ENCODE measurements at regions not wholly inside any gene's neighbourhood (a gene's known extent, or its start where the extent isn't known, plus 50 kb on each side); places are given as distances from the start of the nearest gene placed in this dataset.
A peak's percentile ranks its signal among the peaks of the same experiment; 100 is the strongest.
"Not testable (repeated sequence)": the region's sequence is repeated elsewhere in the genome, so short reads cannot be mapped to it uniquely, and the experiment has no call there.

DNA sequence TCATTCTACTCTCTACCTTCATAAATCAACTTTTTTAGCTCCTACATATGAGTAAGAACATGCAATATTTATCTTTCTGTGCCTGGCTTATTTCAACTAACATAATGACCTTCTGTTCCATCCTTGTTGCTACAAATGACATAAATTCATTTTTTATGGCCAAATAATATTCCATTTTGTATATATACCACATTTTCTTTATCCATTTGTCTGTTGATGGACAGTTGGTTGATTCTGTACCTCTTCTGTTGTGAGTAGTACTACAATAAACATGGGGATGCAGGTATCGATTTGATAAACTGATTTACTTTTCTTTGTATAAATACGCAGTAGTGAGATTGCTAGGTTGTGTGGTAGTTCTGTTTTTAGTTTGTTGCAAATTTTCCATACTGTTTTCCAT, 279.5 kb upstream of the NFIA start:
- no peak for DNase-seq

DNA sequence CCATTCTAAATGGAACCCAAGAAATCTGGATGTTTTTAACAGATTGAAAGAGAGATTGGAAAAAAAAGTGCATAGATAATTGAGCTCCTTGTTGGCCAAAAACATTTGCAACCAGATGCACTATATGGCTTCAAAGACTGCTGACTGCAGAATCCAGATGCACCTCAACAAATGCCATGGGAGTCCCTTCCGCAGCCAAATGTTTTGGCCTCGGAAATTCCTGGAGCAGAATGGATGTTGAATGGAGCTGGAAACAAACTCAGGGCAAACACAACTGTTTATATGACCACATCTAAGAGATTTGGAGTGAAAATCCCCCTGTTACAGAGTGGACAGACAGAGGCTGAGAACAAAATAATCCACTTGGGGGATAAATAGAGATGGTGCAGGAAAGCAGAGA, 285.0 kb upstream of the NFIA start:
- DNase-seq = no peak

DNA sequence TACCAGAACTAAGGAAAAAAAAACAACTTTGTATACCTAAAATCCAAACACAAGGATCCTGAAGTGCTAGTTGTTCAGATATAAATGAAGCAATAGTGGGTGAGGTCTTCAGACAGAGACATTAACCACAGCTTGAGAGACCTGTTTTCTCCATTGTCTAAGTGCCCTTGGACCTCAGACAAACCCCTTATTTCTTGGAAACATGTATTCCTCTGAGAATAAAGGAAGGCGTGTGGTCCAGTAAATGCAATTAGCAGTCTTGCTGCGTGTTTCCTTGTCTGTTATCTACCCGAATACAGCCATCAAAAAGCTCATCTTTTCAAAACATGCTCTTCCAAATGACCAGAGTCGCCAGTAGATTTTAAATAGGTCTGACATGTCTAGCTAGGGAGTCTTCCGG, 291.1 kb upstream of the NFIA start:
- no peak for DNase-seq

DNA sequence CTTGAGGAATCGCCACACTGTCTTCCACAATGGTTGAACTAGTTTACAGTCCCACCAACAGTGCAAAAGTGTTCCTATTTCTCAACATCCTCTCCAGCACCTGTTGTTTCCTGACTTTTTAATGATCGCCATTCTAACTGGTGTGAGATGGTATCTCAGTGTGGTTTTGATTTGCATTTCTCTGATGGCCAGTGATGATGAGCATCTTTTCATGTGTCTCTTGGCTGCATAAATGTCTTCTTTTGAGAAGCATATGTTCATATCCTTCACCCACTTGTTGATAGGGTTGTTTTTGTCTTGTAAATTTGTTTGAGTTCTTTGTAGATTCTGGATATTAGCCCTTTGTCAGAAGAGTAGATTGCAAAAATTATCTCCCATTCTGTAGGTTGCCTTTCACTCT, 309.3 kb upstream of the NFIA start:
- DNase-seq = not testable (repeated sequence)

DNA sequence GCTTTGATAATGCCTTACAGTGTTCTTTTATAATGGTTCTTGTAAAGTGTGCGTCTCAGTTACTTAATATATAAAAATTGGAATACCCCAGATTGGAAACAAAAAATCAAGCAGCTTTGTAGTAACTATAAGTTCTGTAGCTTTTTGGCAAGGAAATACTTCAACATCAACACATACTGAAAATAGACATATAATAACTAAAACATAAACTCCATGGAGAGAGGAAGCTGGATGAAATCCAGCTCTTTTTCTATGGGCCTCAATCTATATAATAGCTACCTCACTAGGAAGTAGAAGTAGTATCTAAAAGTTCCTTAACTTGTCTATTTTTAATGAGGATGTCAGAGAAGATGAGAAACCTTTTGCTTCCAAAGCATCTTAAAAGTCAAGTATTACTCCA, 313.3 kb upstream of the NFIA start:
- no peak for DNase-seq

DNA sequence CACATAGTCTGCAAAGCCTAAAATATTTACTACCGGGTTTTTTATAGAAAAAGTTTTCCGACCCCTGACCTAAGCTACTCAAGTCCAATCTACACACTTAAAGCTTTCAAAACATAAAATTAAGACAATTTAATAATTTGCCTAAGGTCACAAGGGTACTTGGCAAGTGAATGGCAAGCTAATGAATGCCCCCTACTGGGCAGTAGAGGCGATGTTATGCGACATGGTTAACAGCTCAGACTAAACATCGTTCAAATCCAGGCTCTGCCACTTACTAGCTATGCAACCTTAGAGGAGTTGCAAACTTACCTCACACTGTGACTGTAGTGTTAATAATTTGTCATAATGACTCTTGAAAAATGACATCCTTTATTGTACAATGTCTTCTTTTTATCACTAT, 317.2 kb upstream of the NFIA start:
- peak; percentile 26 for DNase-seq

DNA sequence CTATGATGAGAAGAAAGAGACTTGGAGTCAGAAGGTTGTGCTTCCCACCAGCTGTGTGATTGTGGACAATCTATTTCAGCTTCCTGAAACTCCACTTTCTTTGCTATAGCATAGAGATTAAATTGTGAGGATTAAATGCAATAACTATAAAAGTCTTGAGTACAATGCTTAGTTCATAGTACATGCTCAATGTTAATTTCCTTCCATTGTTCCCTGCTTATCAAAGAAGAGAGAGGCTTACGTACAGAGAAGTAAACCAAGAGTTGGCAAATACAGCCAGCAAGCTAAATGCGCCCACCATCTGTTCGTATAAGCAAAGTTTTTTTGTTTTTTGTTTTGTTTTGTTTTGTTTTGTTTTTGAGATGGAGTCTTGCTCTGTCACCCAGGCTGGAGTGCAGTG, 317.9 kb upstream of the NFIA start:
- DNase-seq = no peak

DNA sequence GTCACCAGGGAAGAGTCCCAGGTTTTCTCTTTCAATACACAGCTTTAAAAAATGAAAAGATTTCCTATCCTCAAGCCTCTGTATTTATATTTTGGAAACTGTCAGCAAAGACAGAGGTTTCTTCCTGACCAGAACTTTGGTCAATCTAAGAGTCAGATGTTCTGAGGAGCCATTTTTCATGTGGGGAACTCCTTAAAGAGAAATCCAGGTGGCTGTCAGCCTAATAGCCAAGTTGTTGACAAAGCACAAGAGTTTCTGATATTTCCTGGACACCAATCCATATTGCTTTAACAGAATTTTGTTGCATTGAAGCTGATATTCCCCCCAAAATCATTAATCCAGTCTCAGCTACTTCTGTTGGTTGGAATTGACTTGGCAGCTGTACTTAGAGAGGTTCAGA, 318.6 kb upstream of the NFIA start:
- DNase-seq = no peak

DNA sequence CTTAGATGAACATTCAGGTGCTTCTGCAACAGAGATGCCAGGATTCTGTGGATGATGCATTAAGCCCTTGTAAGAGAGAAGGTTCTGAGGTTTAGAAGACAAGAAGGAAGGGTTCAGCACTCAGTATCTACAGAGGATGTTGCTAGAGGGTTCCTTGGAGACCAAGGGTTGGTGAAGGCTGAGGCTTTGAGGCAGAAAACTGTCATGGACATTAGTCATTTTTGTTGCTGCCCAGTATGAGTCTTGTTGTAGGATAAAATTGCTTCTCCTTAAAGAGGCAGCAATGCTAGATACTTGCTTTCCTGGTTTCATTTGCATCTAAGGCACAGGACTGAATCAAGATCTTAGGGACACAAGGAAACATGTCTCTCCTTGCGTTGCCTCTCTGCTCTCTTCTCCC, 319.4 kb upstream of the NFIA start:
- DNase-seq = peak; percentile 3

DNA sequence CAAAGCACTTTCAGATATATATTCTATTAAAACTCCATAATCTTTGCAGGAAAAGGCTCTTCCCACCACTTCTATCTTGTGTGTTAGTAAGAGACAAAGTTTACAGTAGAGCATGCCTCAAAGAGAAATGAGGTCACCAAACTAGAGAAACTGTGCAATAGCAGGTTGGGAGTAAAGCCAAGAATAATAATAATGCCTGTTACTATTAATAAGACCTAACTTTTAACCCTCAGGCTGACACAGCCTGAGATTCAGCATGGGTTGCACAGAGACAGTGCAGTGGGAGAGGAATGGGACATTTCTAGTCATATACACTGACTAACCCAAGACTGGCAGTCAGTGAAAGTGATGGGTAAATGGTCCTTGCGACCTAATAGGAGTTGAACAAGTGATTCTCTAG, 320.2 kb upstream of the NFIA start:
- peak; percentile 67 for DNase-seq

DNA sequence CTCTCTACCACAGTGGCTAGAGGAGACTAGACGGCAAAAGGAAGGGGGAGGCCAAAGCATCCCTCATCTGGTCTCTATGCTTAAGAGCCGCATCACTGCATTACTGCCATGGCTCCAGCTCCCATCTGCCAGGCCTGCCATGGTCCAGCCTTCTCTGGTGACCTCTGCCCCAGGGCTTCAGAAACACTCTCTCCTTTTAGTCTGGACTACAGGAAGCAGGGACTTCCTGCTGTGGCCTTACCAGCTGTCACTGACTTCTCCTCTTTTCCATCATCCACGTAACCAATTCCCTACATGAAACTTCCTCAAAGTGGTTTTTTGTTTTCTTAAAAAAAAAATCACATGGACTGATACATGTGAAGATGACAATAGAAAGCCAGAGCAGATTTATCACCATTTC, 323.1 kb upstream of the NFIA start:
- no peak for DNase-seq

DNA sequence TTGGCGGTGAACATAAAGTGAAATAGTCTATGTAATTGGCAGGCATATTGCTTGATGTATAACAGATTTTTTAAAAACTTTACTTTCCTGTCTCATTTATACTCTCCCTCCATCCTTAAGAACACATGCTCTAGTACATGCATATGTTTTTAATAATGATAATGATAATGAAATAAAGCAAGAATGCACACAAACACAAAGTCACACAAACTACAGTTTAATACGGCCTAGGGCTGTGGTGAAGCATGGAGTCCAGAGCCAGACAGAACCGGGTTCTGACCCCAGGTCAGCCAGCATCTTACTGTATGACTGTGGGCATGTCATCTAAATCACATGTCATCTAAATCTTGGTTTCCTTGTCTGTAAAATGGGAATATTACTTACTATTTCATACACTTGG, 324.9 kb upstream of the NFIA start:
- no peak for DNase-seq

DNA sequence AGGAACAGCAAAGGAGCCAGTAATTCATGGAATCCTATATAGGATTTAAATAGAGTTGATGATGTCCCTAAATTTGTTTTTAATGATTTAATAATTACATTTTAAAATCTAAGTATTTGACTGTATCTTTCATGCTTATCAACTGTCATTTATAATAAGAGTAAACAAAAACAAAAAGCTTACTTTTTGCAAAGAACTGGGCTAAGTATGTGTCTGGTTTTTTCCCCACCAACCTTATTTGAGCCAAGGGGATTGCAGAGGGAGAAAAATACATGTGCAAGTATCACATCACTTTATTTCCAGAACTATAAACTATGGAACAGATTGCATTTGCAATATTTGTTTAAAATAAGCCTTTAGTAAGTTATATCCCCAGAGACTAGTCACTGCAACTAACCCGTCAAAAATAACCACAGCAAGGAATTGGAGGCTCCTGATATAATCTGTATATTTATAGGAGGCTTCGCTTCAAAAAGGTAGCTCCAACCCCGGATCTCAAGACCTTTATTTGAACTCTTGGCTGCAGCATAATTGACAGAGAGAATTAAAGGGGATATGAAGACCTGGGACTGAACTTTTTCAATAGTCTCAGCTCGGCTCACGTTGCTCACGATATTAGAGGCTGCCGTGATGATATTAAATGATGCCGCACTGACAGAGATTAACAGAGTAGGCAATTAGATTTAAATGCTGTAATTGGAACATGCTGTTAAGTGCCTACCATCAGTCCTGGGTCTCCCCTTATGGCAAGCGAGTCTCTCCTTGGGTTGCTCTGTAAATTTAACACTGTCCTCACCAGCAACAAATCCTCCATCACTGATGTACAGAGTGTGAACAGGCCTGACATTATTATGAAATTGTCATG, 329.1 kb upstream of the NFIA start:
- DNase-seq = no peak

DNA sequence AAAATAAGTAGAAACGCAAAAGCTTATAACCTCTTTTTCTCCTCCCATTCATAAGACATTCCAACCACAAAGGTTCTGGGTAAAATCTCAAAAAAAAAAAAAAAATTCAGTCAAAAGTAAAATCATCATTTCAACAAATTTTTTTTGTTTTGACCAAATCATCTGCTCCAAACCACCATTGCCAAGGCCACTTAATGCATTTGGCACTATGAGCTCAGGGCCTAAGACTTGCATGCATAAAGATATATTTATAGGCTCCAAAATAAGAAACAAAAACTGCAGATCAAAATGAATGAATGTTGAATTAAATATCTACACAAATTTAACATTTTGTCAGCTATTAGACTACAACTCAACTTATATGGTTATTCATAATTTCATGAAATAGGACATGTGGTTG, 331.1 kb upstream of the NFIA start:
- DNase-seq = no peak

DNA sequence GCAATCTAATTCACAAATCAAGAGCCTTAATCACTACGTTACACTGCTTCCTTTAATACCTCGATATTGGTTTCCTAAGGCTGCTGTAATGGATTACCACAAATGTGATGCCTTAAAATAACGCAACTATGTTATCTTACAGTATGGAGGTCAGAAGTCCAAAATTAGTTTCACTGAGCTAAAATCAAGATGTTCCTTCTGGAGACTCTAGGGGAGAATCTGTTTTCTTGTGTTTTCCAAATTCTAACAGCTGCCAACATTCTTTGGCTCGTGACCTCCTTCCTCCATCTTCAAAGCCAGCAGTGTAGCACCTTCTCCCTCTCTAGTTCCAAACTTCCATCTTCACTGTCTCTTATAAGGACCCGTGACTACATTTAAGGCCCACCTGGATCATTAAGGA, 335.0 kb upstream of the NFIA start:
- no peak for DNase-seq

DNA sequence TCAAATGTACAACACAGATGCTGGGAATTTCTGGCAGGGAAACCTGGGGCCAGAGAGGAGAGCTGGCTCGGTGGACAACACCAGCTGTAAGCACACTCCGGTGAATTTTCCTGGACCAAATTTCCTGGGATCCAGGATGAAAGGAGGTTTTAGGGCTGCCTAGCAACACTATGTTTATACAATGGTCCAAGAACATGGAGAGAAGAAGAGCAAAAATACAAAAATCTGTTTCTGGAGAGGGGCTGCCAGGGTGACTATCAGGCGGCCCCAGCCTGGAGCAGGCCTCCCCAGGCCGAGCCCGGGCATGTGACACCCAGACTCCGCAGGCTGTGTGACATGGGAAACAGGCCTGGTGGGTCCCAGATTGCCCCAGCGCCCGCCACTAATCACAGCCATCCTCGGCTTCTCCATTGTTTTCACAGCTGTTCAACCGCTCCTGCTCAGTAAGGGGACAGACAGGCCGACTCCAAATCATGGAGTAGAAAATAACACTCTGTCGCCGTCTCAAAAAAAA, 336.0 kb upstream of the NFIA start:
- DNase-seq = no peak

DNA sequence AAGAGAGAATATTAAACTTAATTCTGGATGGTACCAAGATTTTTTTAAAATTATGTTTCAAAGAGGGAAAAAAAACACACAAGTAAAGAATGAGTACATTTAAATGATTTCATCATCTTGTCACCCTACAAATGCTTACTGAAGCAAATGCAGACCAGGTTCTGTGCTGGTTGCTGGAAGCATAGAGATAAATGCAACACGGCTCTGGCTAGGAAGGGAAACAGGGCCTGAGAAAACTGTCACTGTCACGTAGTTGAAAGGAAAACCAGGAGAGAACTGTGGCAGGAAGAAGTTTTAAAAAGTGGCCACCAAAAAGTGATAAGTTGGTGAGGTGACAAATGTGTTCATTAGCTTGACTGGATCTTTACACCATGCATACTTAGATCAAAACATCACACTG, 336.9 kb upstream of the NFIA start:
- no peak for DNase-seq

DNA sequence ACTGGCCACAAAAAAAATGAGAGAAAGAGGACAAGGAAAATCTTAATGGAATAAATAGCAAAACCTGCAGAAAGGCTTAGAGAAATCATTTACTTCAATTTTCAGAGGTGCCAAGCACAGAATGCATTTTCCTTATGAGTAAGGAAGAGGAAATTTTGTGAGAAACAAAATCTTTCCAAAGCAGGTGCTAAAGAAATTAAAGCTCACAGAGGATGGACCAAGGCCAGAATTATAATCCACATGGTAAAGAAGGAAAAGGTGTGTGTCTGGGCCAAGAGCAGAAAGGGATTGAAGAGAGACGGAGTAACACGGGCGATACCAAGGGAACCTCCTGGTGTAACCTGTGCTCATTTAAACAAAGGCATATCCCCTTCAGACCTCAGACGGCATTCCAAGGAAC, 340.0 kb upstream of the NFIA start:
- DNase-seq = no peak

DNA sequence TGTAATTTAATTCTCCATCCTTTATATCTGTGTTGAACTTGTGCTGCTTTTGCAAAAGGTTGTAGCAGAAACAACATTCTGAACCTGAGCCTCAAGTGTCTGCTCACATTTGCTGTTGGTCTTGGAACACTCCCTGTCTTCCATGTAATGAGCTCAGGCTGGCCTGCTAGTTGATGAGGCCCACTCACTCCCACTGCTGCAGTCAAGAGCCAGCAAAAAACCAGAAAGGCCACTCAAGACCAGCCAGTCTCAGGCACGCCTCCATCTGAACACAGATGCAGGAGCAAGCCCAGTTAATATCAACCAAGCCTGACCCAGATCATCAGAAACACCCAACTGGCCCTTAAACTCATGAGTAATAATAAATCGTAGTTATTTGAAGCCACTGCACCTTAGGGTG, 342.2 kb upstream of the NFIA start:
- no peak for DNase-seq

DNA sequence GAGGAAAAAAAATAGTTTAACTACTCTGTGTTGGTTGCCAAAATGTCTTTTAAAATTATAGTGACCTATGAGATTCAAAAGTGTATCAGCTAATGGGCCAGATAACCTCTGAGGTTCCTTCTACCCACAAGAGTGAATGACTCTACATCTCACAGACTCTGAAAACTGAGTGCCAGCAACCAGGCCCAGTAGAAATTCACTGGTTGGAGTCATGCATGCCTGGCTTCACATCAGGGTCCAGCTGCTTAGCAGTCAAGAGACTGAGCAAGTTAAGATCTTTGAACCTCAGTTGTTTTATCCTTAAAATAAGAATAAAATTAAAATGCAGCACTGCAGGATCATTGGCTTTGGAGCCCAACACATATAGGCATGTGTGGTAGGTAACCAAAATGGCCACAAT, 342.6 kb upstream of the NFIA start:
- DNase-seq = no peak

DNA sequence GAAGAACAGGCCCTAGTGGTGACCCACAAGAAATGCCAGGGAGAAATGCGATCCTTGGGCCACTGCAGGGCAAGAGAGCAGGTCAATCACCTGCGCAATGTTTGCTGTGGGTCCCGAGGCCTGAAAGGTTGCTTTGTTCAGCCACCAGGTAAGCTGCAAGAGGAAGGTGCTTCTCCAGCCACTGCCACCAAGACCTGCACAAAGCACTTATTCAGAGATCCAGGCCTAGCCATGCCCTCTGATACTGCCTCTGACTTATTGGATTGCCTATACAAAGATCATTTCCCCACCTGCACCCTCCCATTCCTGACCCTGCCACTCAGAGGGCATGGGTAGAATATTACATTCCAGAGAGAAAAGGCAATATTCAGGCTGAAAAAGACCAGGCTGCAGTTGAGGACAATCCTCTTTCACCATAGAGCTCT, 349.4 kb upstream of the NFIA start:
- DNase-seq = no peak

DNA sequence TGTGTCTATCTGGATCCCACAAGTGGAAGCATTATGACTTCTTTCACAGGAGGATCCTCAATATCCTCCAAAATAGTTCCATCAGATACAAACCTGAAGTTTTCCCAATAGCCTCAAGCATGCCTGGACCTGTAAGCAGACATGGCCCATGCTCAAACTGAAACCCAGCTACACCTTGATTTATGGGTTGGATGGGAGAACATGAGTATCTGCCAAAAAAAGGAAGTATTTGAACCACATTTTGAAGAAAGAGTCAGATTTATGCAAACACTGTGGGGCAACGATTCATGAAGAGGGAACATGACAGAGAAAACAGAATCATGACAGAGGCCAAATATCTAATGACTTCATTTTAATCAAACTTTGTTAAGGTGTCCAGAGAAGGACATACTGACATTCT, 351.0 kb upstream of the NFIA start:
- no peak for DNase-seq

DNA sequence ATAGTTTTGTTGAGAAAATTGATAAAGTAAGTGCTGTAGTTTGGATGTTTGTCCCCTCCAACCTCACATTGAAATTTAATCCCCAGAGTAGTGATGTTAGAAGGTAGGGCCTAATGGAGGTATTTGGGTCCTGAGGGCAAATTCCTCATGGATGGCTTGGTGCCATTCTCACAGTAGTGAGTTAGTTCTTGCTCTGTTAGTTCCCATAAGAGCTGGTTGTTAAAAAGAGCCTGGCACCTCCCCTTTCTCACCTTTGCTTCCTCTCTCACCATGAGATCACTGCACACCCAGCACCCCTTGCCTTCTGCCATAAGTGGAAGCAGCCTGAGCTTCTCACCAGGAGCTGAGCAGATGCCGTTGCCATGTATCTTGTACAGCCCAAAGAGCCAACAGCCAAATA, 354.8 kb upstream of the NFIA start:
- no peak for DNase-seq

DNA sequence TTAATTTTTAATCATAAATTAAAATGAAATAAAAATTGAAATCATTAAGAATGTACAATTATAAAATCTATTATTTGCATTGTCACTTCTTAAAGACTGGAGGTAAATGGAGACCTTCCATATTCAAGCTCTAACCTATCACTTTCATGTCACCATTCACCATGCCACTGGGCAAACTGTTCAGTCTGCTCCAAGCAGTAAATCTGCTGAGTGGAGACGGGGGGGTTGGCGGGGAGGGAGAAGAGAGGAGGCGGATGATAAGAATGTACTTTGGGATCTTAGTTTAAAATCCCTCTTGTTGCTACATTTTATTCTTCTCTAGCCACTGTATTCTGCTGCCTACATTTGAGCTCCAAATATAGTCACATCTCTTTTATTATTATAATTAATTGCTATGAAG, 365.9 kb upstream of the NFIA start:
- DNase-seq = no peak

DNA sequence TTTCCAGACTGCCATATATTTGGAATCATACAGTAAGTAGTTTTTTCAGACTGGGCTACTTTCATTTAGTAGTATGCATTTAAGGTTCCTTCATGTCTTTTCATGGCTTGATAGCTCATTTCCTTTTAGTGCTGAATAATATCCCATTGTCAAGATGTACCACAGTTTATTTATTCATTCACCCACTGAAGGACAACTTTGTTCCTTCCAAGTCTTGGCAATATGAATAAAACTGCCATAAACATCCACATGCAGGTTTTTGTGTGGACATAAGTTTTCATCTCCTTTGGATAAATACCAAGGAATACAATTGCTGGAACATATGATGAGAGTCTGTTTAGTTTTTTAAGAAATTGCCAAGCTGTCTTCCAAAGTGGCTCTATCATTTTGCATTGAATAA, 366.4 kb upstream of the NFIA start:
- no peak for DNase-seq
